Amygdala (tissue), 56 donors: ENCODE measurements at regions not wholly inside any gene's neighbourhood (a gene's known extent, or its start where the extent isn't known, plus 50 kb on each side); places are given as distances from the start of the nearest gene placed in this dataset.

Experiments used
- DNase-seq, 56 donors: peaks; one replicate each; lab custom pipeline; 2025; lab: John Stamatoyannopoulos, UW

- peak in 2 of 56 donors; percentile 22 to 56 for DNase-seq
Observed at GRCh38 chr17:77898521-77899434, 59.7 kb upstream of the TNRC6C start.

- DNase-seq: peak in 6 of 56 donors; percentile 14 to 58 (median 30)
Observed at GRCh38 chr17:77899498-77899897, 59.0 kb upstream of the TNRC6C start.

- DNase-seq: no peak
Observed at GRCh38 chr17:77901481-77901880, 57.0 kb upstream of the TNRC6C start.

GRCh38 chr17:77905266-77905665 lies 53.2 kb upstream of the TNRC6C start:
- no peak for DNase-seq

GRCh38 chr17:77905766-77906165 lies 52.7 kb upstream of the TNRC6C start:
- no peak for DNase-seq

- DNase-seq: no peak
Observed at GRCh38 chr17:77906377-77906871, 52.1 kb upstream of the TNRC6C start.

- DNase-seq: no peak
Observed at GRCh38 chr17:77907497-77908461, 50.7 kb upstream of the TNRC6C start.

GRCh38 chr17:77908501-77908900 lies 50.0 kb upstream of the TNRC6C start:
- no peak for DNase-seq
